Heart right ventricle (tissue), 16 donors: ENCODE measurements at regions not wholly inside any gene's neighbourhood (a gene's known extent, or its start where the extent isn't known, plus 50 kb on each side); places are given as distances from the start of the nearest gene placed in this dataset.

ENCODE experiments used
- ATAC-seq, 8 donors: fragments of 200-7000 bp; cut with Tn5 transposase; one replicate each; pipeline ENCODE4 v1.9.1; 2020; ENCODE audit warnings: mild to moderate bottlenecking in 8 of 8, moderate library complexity in 8 of 8, moderate number of reproducible peaks in 1 of 8
- DNase-seq, 2 donors: peaks; one replicate each; pipeline ENCODE4 v3.0.0-alpha.2; 2020
- H3K27ac ChIP-seq, 10 donors: fragments of 200-600 bp; sonication (generic) in 2 of 10; one replicate each; pipeline versions ENCODE4 v1.5.0 to v1.8.0; 2020 to 2022; ENCODE audit warnings: mild to moderate bottlenecking in 3 of 10
- H3K27me3 ChIP-seq, 7 donors: fragments of 200-600 bp; one replicate each; pipeline ENCODE4 v1.8.0; 2021 to 2022; ENCODE audit warnings: mild to moderate bottlenecking in 2 of 7
- H3K36me3 ChIP-seq, 9 donors: fragments of 200-600 bp; sonication (generic) in 1 of 9; one replicate each; pipeline versions ENCODE4 v1.5.0 to v1.8.0; 2020 to 2022; ENCODE audit warnings: mild to moderate bottlenecking in 2 of 9
- H3K4me1 ChIP-seq, 9 donors: fragments of 200-600 bp; sonication (generic) in 1 of 9; one replicate each; pipeline versions ENCODE4 v1.5.0 to v1.8.0; 2020 to 2022; ENCODE audit warnings: mild to moderate bottlenecking in 4 of 9
- H3K4me3 ChIP-seq, 10 donors: fragments of 200-600 bp; sonication (generic) in 2 of 10; one replicate each; pipeline versions ENCODE4 v1.5.0 to v1.8.0; 2020 to 2022; ENCODE audit warnings: mild to moderate bottlenecking in 7 of 10, moderate library complexity in 2 of 10
- H3K9me3 ChIP-seq, 11 donors: fragments of 200-600 bp in 10 of 11; sonication (generic) in 2 of 11; one replicate each; pipeline versions ENCODE4 v1.5.0 to v1.8.0; 2013 to 2022; ENCODE audit warnings: mild to moderate bottlenecking in 2 of 11, control low read depth in 1 of 11, moderate library complexity in 1 of 11
- CTCF ChIP-seq, 9 donors: fragments of 200-600 bp; sonication (generic) in 2 of 9; IDR thresholded peaks; one replicate each; pipeline versions ENCODE4 v1.5.0 to v1.8.0; 2021 to 2022; ENCODE audit warnings: antibody characterized with exemption in 9 of 9, mild to moderate bottlenecking in 5 of 9, moderate library complexity in 1 of 9
- WGBS, 2 donors: extraction: QIAGEN DNeasy Blood & Tissue Kit; methylation state at CpG; one replicate each; pipeline ENCODE4 v1.1.7; 2013; ENCODE audit warnings: inconsistent platforms in 1 of 2; 5-methylcytosine and 5-hydroxymethylcytosine counted together
- intact Hi-C, 10 donors: fragments of 100-400 bp; cut with DNase I; formaldehyde crosslinking; loops; one replicate each; pipeline versions ENCODE4 v1.11.1 to v1.14.2; 2022
- donor health status: Arrhythmogenic right ventricular cardiomyopathy.
- donor health status: ischemic (EF 13 %, LVEDD 7.1; RV severe dilation, severe dysfunction).
- donor health status: healthy with polysubstance abuse.
- donor health status: DM: no; HTN: yes; CAD: no.
- donor health status: DM: no; HTN: no; CAD: no.
- donor health status: ischemic (EF 25% LVEDD 6.9; RV normal size, moderate dysfunction).
- donor health status: ischemic (EF 25% LVEDD 5.7; RV mildly dilated, moderate dysfunction).
- donor health status: healthy.
- donor health status: DM: yes; HTN: yes; CAD: no.
- donor health status: Ischemic cardiomyopathy.
- donor health status: ischemic (EF 35%, LVEDD 5.7; RV mildly dilated, moderate dysfunction).
- donor health status: nonischemic (EF 11% LVEDD 7.7; RV severe dilation, severe dysfunction).
- donor health status: DM: yes; HTN: yes; CAD: no.
- donor health status: PGD.
- donor health status: ischemic (EF 29% LVEDD 5.4; RV normal size, mild dysfunction).
- donor health status: nonischemic (EF 23%, LVEDD 6.1; RV moderate dilation, normal function).

GRCh38 chr2:5254791-5255332 lies 437.3 kb upstream of the SOX11 start:
- ATAC-seq (no peak), DNase-seq (no peak)
- intact Hi-C loops: no loop called here
- no peak for TF ChIP-seq CTCF (IDR thresholded peaks at IDR 0.05)
- H3K27ac ChIP-seq: no peak overlapping the region
- H3K9me3 ChIP-seq: peaks cover 0 to 19% (median 0%) of the 10 kb centered on the region in 11 donors
- H3K4me1 ChIP-seq: no peaks in the 10 kb centered on the region
- H3K36me3 ChIP-seq: no peaks in the 10 kb centered on the region
- no peak overlapping the region for H3K4me3 ChIP-seq
- no peaks in the 10 kb centered on the region for H3K27me3 ChIP-seq
- 88 to 91% methylated on average over 8 of the region's 8 CpGs for WGBS, 2 donors

DNA sequence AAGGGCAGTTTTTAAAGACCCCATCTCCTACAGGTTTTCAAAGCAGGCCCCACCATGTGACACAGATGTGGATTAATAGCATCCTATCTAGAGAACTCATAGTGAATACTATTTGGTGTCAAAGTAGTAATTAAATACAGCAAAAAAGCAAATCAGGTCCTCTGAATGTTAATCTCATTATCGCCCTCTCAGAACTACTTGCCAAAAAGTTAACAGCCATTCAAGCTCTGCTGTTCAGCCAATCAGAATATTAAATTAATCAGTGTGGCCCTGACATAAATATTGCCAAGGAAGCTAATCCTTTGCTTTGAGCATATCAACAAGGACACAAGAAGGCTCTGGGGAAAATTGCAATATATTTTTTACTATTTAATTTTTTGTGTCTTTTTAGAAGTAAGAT lies 428.9 kb upstream of the SOX11 start:
- DNase-seq (no peak), ATAC-seq (no peak)
- WGBS, 2 donors: 85 to 90% methylated on average over 1 of the region's 1 CpG
- Histone ChIP-seq H3K27ac (no peak overlapping the region), H3K27me3 (no peaks in the 10 kb centered on the region), H3K9me3 (peaks cover 0 to 23% (median 0%) of the 10 kb centered on the region in 11 donors), H3K4me3 (no peak overlapping the region), H3K4me1 (no peaks in the 10 kb centered on the region), H3K36me3 (no peaks in the 10 kb centered on the region)
- TF ChIP-seq CTCF (IDR thresholded peaks at IDR 0.05): no peak
- intact Hi-C loops: no loop called here

DNA sequence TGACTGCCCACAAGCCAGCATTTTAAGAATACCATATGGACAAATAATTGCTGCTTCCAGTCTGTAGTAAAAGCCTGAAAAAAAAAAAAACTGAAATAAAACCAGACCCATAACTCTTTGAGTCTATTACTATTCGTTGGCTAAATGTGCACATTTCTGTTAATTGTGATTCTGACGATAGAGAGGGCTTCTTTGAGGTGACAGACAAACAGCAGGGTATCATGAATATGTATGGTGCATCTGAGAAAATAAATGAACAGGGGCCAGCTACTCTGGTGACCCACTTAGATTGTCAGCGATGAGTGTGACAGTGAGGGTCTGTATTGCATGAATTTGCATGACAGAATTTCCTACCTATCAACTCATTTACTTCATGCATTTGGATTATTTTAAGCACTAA lies 427.8 kb upstream of the SOX11 start:
- intact Hi-C loops: no loop called here
- 49 to 63% methylated on average over 3 of the region's 3 CpGs for WGBS, 2 donors

GRCh38 chr2:5285061-5285460 lies 407.1 kb upstream of the SOX11 start:
- 73 to 79% methylated on average over 1 of the region's 1 CpG for WGBS, 2 donors
- Histone ChIP-seq H3K4me3 (no peak overlapping the region), H3K9me3 (peaks cover 0 to 17% (median 0%) of the 10 kb centered on the region in 11 donors), H3K27me3 (peaks cover 0 to 4% (median 0%) of the 10 kb centered on the region in 7 donors), H3K4me1 (no peaks in the 10 kb centered on the region), H3K36me3 (no peaks in the 10 kb centered on the region), H3K27ac (no peak overlapping the region)
- no peak for TF ChIP-seq CTCF (IDR thresholded peaks at IDR 0.05)
- intact Hi-C loops: no loop called here
- DNase-seq (no peak), ATAC-seq (no peak)

More for the DNA sequence above, 427.8 kb upstream of the SOX11 start:
- ATAC-seq (no peak), DNase-seq (no peak)
- Histone ChIP-seq H3K4me3 (no peak overlapping the region), H3K27me3 (no peaks in the 10 kb centered on the region), H3K4me1 (no peaks in the 10 kb centered on the region), H3K36me3 (no peaks in the 10 kb centered on the region), H3K27ac (no peak overlapping the region), H3K9me3 (peaks cover 0 to 17% (median 0%) of the 10 kb centered on the region in 11 donors)
- TF ChIP-seq CTCF (IDR thresholded peaks at IDR 0.05): no peak
